OCI-LY1 (cell line): ENCODE measurements at regions not wholly inside any gene's neighbourhood (a gene's known extent, or its start where the extent isn't known, plus 50 kb on each side); places are given as distances from the start of the nearest gene placed in this dataset.

Experiments used
- H2AFZ ChIP-seq: fragments of 200-600 bp; sonication (generic), shearing (Covaris generic); 2 replicates; pipeline ENCODE4 v1.6.0; 2014; ENCODE audit warnings: antibody characterized with exemption, mild to moderate bottlenecking, low read length
- H3F3A ChIP-seq: fragments of 200-600 bp; sonication (generic), shearing (Covaris generic); 2 replicates; pipeline ENCODE4 v1.6.0; 2014; ENCODE audit warnings: mild to moderate bottlenecking, antibody characterized with exemption, low read length, moderate library complexity; ENCODE audit not compliant: insufficient read depth
- H3K27ac ChIP-seq: fragments of 200-600 bp; sonication (generic); 2 replicates; pipeline ENCODE4 v1.5.1; 2014; ENCODE audit warnings: low read length, mixed run types, mild to moderate bottlenecking, low read depth; ENCODE audit not compliant: poor library complexity, severe bottlenecking
- H3K27me3 ChIP-seq: fragments of 200-600 bp; sonication (generic); 2 replicates; pipeline ENCODE4 v1.6.0; 2014; ENCODE audit warnings: antibody characterized with exemption, mild to moderate bottlenecking, low read length, moderate library complexity; ENCODE audit not compliant: insufficient read depth
- H3K36me3 ChIP-seq: fragments of 200-600 bp; sonication (generic); 2 replicates; pipeline ENCODE4 v1.6.1; 2014; ENCODE audit warnings: mild to moderate bottlenecking, antibody characterized with exemption, low read length, moderate library complexity, mixed read lengths; ENCODE audit not compliant: insufficient read depth
- H3K4me1 ChIP-seq: fragments of 200-600 bp; sonication (generic); 2 replicates; pipeline ENCODE4 v1.5.1; 2014; ENCODE audit warnings: mild to moderate bottlenecking, low read length, moderate library complexity; ENCODE audit not compliant: insufficient read depth, severe bottlenecking
- H3K4me2 ChIP-seq: fragments of 200-600 bp; sonication (generic), shearing (Covaris generic); 2 replicates; pipeline ENCODE4 v1.6.1; 2014; ENCODE audit warnings: low read length
- H3K4me3 ChIP-seq: fragments of 200-600 bp; sonication (generic); 2 replicates; pipeline ENCODE4 v1.5.1; 2014; ENCODE audit warnings: low read length, low read depth, mild to moderate bottlenecking, mixed read lengths; ENCODE audit not compliant: poor library complexity, severe bottlenecking
- H3K79me2 ChIP-seq: fragments of 200-600 bp; shearing (Covaris generic); 2 replicates; pipeline ENCODE4 v1.6.1; 2016; ENCODE audit warnings: mixed run types, low read length, mixed read lengths; ENCODE audit not compliant: insufficient read depth
- H3K9ac ChIP-seq: fragments of 200-600 bp; sonication (generic), shearing (Covaris generic); 2 replicates; pipeline ENCODE4 v1.6.1; 2014; ENCODE audit warnings: mild to moderate bottlenecking, low read length, mixed read lengths
- H3K9me2 ChIP-seq: fragments of 200-600 bp; sonication (generic), shearing (Covaris generic); 2 replicates; pipeline ENCODE4 v1.6.1; 2014; ENCODE audit warnings: low read depth, mild to moderate bottlenecking, low read length, mixed read lengths
- H3K9me3 ChIP-seq: fragments of 200-600 bp; shearing (Covaris generic); 2 replicates; pipeline ENCODE4 v1.6.1; 2014; ENCODE audit warnings: low read length, mixed read lengths
- H4K20me1 ChIP-seq: fragments of 200-600 bp; sonication (generic), shearing (Covaris generic); 2 replicates; pipeline ENCODE4 v1.6.0; 2016; ENCODE audit warnings: mild to moderate bottlenecking, low read length; ENCODE audit not compliant: insufficient read depth
- CTCF ChIP-seq: fragments of 200-600 bp; sonication (generic), shearing (Covaris generic); IDR thresholded peaks from 2 replicates; pipeline ENCODE4 v1.5.1; 2017; ENCODE audit warnings: mild to moderate bottlenecking, antibody characterized with exemption, low read length, moderate library complexity, mixed read lengths
- EZH2 ChIP-seq: fragments of 200-600 bp; sonication (generic), shearing (Covaris generic); IDR thresholded peaks from 2 replicates; pipeline ENCODE4 v1.8.0; 2017; ENCODE audit warnings: borderline replicate concordance, mixed run types, mild to moderate bottlenecking, antibody characterized with exemption, low read length, moderate library complexity, mixed read lengths

GRCh38 chr4:125430086-125430485, 115.3 kb downstream of the FAT4 start:
- Histone ChIP-seq H3K27ac (no peak overlapping the region), H4K20me1 (no peaks in the 10 kb centered on the region), H3K27me3 (no peaks in the 10 kb centered on the region), H3F3A (no peaks in the 10 kb centered on the region), H3K4me2 (no peak overlapping the region), H3K79me2 (no peaks in the 10 kb centered on the region), H2AFZ (no peak overlapping the region), H3K36me3 (no peaks in the 10 kb centered on the region), H3K4me1 (no peaks in the 10 kb centered on the region), H3K9me3 (no peaks in the 10 kb centered on the region), H3K9ac (no peak overlapping the region), H3K4me3 (no peak overlapping the region), H3K9me2 (no peaks in the 10 kb centered on the region)
- TF ChIP-seq CTCF (no peak), EZH2 (no peak)

- Histone ChIP-seq H3K9ac (no peak overlapping the region), H3K27ac (no peak overlapping the region), H3K4me1 (no peaks in the 10 kb centered on the region), H3K4me3 (no peak overlapping the region), H2AFZ (no peak overlapping the region), H3K36me3 (no peaks in the 10 kb centered on the region), H4K20me1 (no peaks in the 10 kb centered on the region), H3K9me3 (no peaks in the 10 kb centered on the region), H3K27me3 (no peaks in the 10 kb centered on the region), H3F3A (no peaks in the 10 kb centered on the region), H3K9me2 (no peaks in the 10 kb centered on the region), H3K79me2 (no peaks in the 10 kb centered on the region), H3K4me2 (no peak overlapping the region)
- TF ChIP-seq CTCF (no peak), EZH2 (no peak)
Measured at GRCh38 chr4:125432078-125432477, 117.3 kb downstream of the FAT4 start.

GRCh38 chr4:125433453-125433852, 118.7 kb downstream of the FAT4 start:
- Histone ChIP-seq H3F3A (no peaks in the 10 kb centered on the region), H3K27me3 (no peaks in the 10 kb centered on the region), H3K4me3 (no peak overlapping the region), H3K9ac (no peak overlapping the region), H3K4me2 (no peak overlapping the region), H3K36me3 (no peaks in the 10 kb centered on the region), H4K20me1 (no peaks in the 10 kb centered on the region), H3K9me3 (no peaks in the 10 kb centered on the region), H3K4me1 (no peaks in the 10 kb centered on the region), H3K9me2 (no peaks in the 10 kb centered on the region), H2AFZ (no peak overlapping the region), H3K27ac (no peak overlapping the region), H3K79me2 (no peaks in the 10 kb centered on the region)
- TF ChIP-seq CTCF = no peak
- TF ChIP-seq EZH2 = no peak
